ENCODE measurements at regions not wholly inside any gene's neighbourhood (a gene's known extent, or its start where the extent isn't known, plus 50 kb on each side); places are given as distances from the start of the nearest gene placed in this dataset.

DNA sequence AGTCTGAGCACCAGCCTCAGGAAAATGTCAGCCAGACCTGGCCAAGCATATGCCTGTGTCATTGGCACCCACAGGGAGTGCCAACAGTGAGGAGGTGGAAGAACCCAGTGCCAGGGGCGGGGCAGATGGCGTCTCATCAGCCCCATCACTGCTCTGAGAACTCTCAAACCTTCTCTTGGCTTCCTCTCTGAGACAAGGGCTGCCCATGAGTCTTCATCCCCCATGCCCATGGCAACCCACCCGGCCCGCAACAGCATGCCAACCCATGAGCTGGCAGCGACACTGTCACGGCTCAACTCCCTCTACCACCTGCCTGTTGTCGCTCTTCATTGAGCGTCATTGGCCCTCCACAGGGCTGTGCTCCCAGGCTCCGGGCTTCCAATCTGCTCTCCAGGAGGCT is 340.5 kb downstream of the BUD13 start:
- H3K4me1 ChIP-seq (ENCODE audit: low read length), result no peaks in the 10 kb centered on the region
- no peaks in the 10 kb centered on the region for H3K79me2 ChIP-seq (ENCODE audit: low read length)
- no peak overlapping the region for H3K4me3 ChIP-seq (ENCODE audit: low read length)
- H3K27me3 ChIP-seq (ENCODE audit: low read depth, low read length), result peaks cover 20% of the 10 kb centered on the region; the same call in 1 of the 2 replicates
- H4K20me1 ChIP-seq (ENCODE audit: insufficient read depth, low read length), result no peaks in the 10 kb centered on the region
- no peaks in the 10 kb centered on the region for H3K36me3 ChIP-seq (replicated peaks; ENCODE audit: low read depth, low read length)
- no peak overlapping the region for H2AFZ ChIP-seq (ENCODE audit: low read depth, low read length)
- no peak overlapping the region for H3K27ac ChIP-seq (ENCODE audit: low read length)
- H3K9ac ChIP-seq (ENCODE audit: low read length), result no peak overlapping the region
- TF ChIP-seq EZH2phosphoT487 (IDR thresholded peaks at IDR 0.05; ENCODE audit: low read depth), result no peak
- TF ChIP-seq, protein P1, sequence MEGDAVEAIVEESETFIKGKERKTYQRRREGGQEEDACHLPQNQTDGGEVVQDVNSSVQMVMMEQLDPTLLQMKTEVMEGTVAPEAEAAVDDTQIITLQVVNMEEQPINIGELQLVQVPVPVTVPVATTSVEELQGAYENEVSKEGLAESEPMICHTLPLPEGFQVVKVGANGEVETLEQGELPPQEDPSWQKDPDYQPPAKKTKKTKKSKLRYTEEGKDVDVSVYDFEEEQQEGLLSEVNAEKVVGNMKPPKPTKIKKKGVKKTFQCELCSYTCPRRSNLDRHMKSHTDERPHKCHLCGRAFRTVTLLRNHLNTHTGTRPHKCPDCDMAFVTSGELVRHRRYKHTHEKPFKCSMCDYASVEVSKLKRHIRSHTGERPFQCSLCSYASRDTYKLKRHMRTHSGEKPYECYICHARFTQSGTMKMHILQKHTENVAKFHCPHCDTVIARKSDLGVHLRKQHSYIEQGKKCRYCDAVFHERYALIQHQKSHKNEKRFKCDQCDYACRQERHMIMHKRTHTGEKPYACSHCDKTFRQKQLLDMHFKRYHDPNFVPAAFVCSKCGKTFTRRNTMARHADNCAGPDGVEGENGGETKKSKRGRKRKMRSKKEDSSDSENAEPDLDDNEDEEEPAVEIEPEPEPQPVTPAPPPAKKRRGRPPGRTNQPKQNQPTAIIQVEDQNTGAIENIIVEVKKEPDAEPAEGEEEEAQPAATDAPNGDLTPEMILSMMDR (IDR thresholded peaks at IDR 0.05; ENCODE audit: low read depth, low read length), result no peak
- no peak overlapping the region for H3K4me2 ChIP-seq (ENCODE audit: low read length)
- H3K9me3 ChIP-seq (ENCODE audit: insufficient read depth, low read length), result no peaks in the 10 kb centered on the region

DNA sequence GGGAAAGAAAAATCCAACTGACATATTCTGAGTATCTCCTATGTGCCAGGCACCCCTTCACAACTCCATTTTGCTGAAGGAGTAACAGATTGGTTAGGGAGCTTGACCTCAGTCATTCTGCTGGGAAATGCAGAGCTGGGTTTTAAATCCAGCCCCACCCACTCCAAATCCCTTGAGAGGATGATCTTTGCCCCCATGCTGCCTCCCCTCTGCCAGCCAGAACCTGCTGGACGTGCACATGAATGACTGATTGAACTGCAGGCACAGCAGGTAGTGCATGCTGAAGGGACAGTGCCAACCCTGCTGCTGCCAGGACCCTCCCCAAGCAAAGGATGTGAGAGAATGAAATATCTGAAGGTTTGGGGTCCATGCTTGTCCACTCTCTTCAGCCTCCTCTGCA is 340.9 kb downstream of the BUD13 start:
- H4K20me1 ChIP-seq (ENCODE audit: insufficient read depth, low read length), result no peaks in the 10 kb centered on the region
- H3K9ac ChIP-seq (ENCODE audit: low read length), result no peak overlapping the region
- H3K27ac ChIP-seq (ENCODE audit: low read length), result no peak overlapping the region
- no peaks in the 10 kb centered on the region for H3K4me1 ChIP-seq (ENCODE audit: low read length)
- no peak overlapping the region for H3K4me2 ChIP-seq (ENCODE audit: low read length)
- no peak for TF ChIP-seq EZH2phosphoT487 (IDR thresholded peaks at IDR 0.05; ENCODE audit: low read depth)
- TF ChIP-seq, protein P1 (IDR thresholded peaks at IDR 0.05; ENCODE audit: low read depth, low read length), result no peak
- no peak overlapping the region for H2AFZ ChIP-seq (ENCODE audit: low read depth, low read length)
- no peaks in the 10 kb centered on the region for H3K9me3 ChIP-seq (ENCODE audit: insufficient read depth, low read length)
- peaks cover 18% of the 10 kb centered on the region; the same call in 1 of the 2 replicates for H3K27me3 ChIP-seq (ENCODE audit: low read depth, low read length)
- H3K4me3 ChIP-seq (ENCODE audit: low read length), result no peak overlapping the region
- no peaks in the 10 kb centered on the region for H3K79me2 ChIP-seq (ENCODE audit: low read length)
- no peaks in the 10 kb centered on the region for H3K36me3 ChIP-seq (replicated peaks; ENCODE audit: low read depth, low read length)

DNA sequence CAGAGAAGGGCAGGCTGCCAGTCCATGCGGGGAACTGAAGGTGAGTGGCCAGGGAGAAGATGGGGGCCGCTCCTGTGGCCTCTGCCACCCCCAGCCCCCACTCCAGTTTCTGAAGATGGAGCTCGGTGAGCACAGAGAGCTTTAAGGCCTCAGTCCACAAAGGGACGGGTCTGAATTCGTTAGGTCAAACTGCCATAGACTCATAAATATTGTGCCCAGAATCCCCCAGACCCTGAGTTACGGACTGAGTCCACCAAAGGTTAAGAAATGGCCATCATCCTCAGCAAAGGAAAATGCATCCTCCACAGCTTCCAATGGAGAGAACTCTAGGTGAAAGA is 344.2 kb downstream of the BUD13 start:
- no peaks in the 10 kb centered on the region for H3K9me3 ChIP-seq (ENCODE audit: insufficient read depth, low read length)
- no peaks in the 10 kb centered on the region for H3K36me3 ChIP-seq (replicated peaks; ENCODE audit: low read depth, low read length)
- no peak overlapping the region for H3K27ac ChIP-seq (ENCODE audit: low read length)
- no peak overlapping the region for H2AFZ ChIP-seq (ENCODE audit: low read depth, low read length)
- H3K27me3 ChIP-seq (ENCODE audit: low read depth, low read length), result no peaks in the 10 kb centered on the region
- H3K4me1 ChIP-seq (ENCODE audit: low read length), result no peaks in the 10 kb centered on the region
- no peak overlapping the region for H3K9ac ChIP-seq (ENCODE audit: low read length)
- no peaks in the 10 kb centered on the region for H4K20me1 ChIP-seq (ENCODE audit: insufficient read depth, low read length)
- no peaks in the 10 kb centered on the region for H3K79me2 ChIP-seq (ENCODE audit: low read length)
- no peak overlapping the region for H3K4me2 ChIP-seq (ENCODE audit: low read length)
- H3K4me3 ChIP-seq (ENCODE audit: low read length), result no peak overlapping the region
- TF ChIP-seq, protein P1 (IDR thresholded peaks at IDR 0.05; ENCODE audit: low read depth, low read length), result no peak
- no peak for TF ChIP-seq EZH2phosphoT487 (IDR thresholded peaks at IDR 0.05; ENCODE audit: low read depth)

DNA sequence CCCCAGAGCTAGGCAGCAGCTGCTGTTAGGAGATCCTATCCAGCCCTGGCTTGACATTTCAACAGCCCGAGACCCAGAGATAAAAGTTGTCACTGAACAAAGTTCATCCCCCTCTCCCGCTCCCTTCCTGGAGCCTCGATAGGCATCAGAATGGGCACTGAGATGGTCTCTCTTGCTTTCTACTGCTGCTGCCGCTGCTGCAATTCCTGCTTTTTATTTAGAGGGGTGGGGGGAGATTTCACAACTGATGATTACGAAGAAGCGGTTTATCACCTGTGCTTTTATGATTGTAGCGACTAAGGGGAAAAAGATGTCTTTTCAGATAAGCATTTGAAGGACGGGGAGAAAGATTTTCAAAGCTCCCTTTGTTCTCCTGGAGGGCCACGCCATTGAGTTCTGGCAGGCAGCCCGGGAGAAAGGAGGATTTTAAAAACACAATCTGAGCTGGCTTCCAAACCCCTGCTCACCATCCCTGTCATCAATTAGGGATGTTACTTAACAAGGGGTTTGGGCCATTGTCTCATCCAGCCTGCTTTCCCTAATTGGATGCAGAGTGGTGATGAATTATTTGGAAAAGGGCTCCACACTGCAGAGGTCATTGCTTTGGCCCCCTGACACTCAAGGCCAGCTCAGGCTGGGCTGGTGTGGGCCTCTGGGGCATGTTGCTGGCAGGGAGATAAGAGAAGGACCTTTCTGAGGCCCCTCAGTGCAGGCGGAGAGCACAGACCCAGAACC is 344.7 kb downstream of the BUD13 start:
- Histone ChIP-seq H3K4me2 (ENCODE audit: low read length) (no peak overlapping the region), H3K27ac (ENCODE audit: low read length) (no peak overlapping the region), H3K4me1 (ENCODE audit: low read length) (no peaks in the 10 kb centered on the region), H3K4me3 (ENCODE audit: low read length) (no peak overlapping the region), H3K36me3 (replicated peaks; ENCODE audit: low read depth, low read length) (no peaks in the 10 kb centered on the region), H3K27me3 (ENCODE audit: low read depth, low read length) (no peaks in the 10 kb centered on the region), H3K9ac (ENCODE audit: low read length) (no peak overlapping the region), H3K9me3 (ENCODE audit: insufficient read depth, low read length) (no peaks in the 10 kb centered on the region), H4K20me1 (ENCODE audit: insufficient read depth, low read length) (no peaks in the 10 kb centered on the region), H2AFZ (ENCODE audit: low read depth, low read length) (no peak overlapping the region), H3K79me2 (ENCODE audit: low read length) (no peaks in the 10 kb centered on the region)
- no peak for TF ChIP-seq EZH2phosphoT487 (IDR thresholded peaks at IDR 0.05; ENCODE audit: low read depth)
- TF ChIP-seq, protein P1 (IDR thresholded peaks at IDR 0.05; ENCODE audit: low read depth, low read length), result no peak

Measured in OCI-LY3 (cell line).